K562 (cell line): ENCODE measurements at regions not wholly inside any gene's neighbourhood (a gene's known extent, or its start where the extent isn't known, plus 50 kb on each side); places are given as distances from the start of the nearest gene placed in this dataset.

Experiments
- ATAC-seq: fragments of 200-7000 bp; cut with Tn5 transposase; 3 replicates; pipeline ENCODE4 v1.9.1; 2020; ENCODE audit warnings: moderate library complexity
- BruUV-seq: library from RNA; stranded (reverse); fragments of 400-500 nt; replicated peaks from 2 replicates; lab custom pipeline; 2021; lab: Mats Ljungman, UMichigan
- CTCF ChIA-PET: fragments of 300-600 bp; formaldehyde crosslinking; extraction: SDS; loops from one replicate; lab custom pipeline; 2021; ENCODE audit warnings: low intra/inter-chr PET ratio; lab: Yijun Ruan, JAX
- POLR2A ChIA-PET: fragments of 300-600, 350-650 bp; sonication (Branson Sonifier 250); formaldehyde crosslinking; extraction: SDS; loops from one replicate; lab custom pipeline; 2021; ENCODE audit warnings: antibody characterized with exemption, inconsistent platforms; lab: Yijun Ruan, JAX
- DNase-seq, 4 experiments: peaks; one replicate each; pipeline versions ENCODE4 v3.0.0 to v3.0.0-alpha.2; 2011 to 2018; ENCODE audit warnings: low spot score in 3 of 4, mixed read lengths in 3 of 4; ENCODE audit errors: extremely low read depth in 1 of 4
- FAIRE-seq: peaks from 2 replicates; lab custom pipeline; 2011; peaks lifted over from hg19 to GRCh38; lab: Jason Lieb, UNC
- H2AFZ ChIP-seq: 2 replicates; pipeline ENCODE4 v1.6.0; 2011; ENCODE audit warnings: low read depth, low read length, control low read depth, inconsistent platforms
- H3K27ac ChIP-seq: fragments of 200-600 bp; 3 replicates; pipeline ENCODE4 v1.8.0; 2011; ENCODE audit warnings: low read depth, mild to moderate bottlenecking, control low read depth, inconsistent platforms, low read length, moderate library complexity, mixed read lengths; ENCODE audit errors: extremely low read depth
- H3K27me3 ChIP-seq, 2 experiments: fragments of 300-600 bp in 1 of 2; 2 replicates in 1 of 2; 3 replicates in 1 of 2; pipeline versions ENCODE4 v1.6.0 to v1.8.0; 2011; ENCODE audit warnings: inconsistent platforms in 2 of 2, low read length in 2 of 2, mild to moderate bottlenecking in 1 of 2, mixed read lengths in 1 of 2, moderate library complexity in 1 of 2; ENCODE audit not compliant: control insufficient read depth in 2 of 2, insufficient read depth in 2 of 2
- H3K36me3 ChIP-seq: fragments of 300-600 bp; 3 replicates; pipeline ENCODE4 v1.8.0; 2011; ENCODE audit warnings: mild to moderate bottlenecking, low read length, inconsistent platforms; ENCODE audit not compliant: control insufficient read depth, insufficient read depth
- H3K4me1 ChIP-seq, 2 experiments: fragments of 200-600 bp in 1 of 2; replicated peaks in 1 of 2; 2 replicates in 1 of 2; 3 replicates in 1 of 2; pipeline versions ENCODE4 v1.5.1 to v1.8.0; 2011; ENCODE audit warnings: inconsistent platforms in 2 of 2, low read length in 2 of 2, mild to moderate bottlenecking in 1 of 2, mixed read lengths in 1 of 2, moderate library complexity in 1 of 2; ENCODE audit not compliant: control insufficient read depth in 2 of 2, insufficient read depth in 2 of 2
- H3K4me2 ChIP-seq: 2 replicates; pipeline ENCODE4 v1.6.1; 2011; ENCODE audit warnings: low read length, control low read depth, inconsistent platforms, mixed read lengths; ENCODE audit not compliant: insufficient read depth
- H3K4me3 ChIP-seq: fragments of 200-600 bp; sonication (generic), shearing (Covaris generic); 2 replicates; pipeline ENCODE4 v1.5.1; 2016; ENCODE audit warnings: control low read depth, inconsistent platforms
- H3K79me2 ChIP-seq: fragments of 200-600 bp; 3 replicates; pipeline ENCODE4 v1.8.0; 2011; ENCODE audit warnings: low read length, inconsistent platforms; ENCODE audit not compliant: control insufficient read depth, insufficient read depth
- H3K9ac ChIP-seq, 2 experiments: 2 replicates each; pipeline versions ENCODE4 v1.6.0 to v1.6.1; 2011; ENCODE audit warnings: low read depth in 2 of 2, low read length in 2 of 2, control low read depth in 1 of 2, inconsistent platforms in 1 of 2, mild to moderate bottlenecking in 1 of 2, mixed read lengths in 1 of 2; ENCODE audit not compliant: insufficient read depth in 1 of 2
- H3K9me1 ChIP-seq: one replicate; pipeline ENCODE4 v1.6.0; 2011; ENCODE audit warnings: inconsistent platforms, mild to moderate bottlenecking, low read length, moderate library complexity; ENCODE audit not compliant: control insufficient read depth, insufficient read depth
- H3K9me3 ChIP-seq: replicated peaks from 2 replicates; pipeline ENCODE4 v1.5.1; 2011; ENCODE audit warnings: low read depth, low read length, inconsistent platforms; ENCODE audit not compliant: control insufficient read depth, insufficient read depth
- H4K20me1 ChIP-seq: replicated peaks from 2 replicates; pipeline ENCODE4 v1.6.1; 2011; ENCODE audit warnings: low read length, inconsistent platforms, mixed read lengths; ENCODE audit not compliant: control insufficient read depth, insufficient read depth
- DIDO1 ChIP-seq: fragments of 450-650 bp; IDR thresholded peaks from 2 replicates; pipeline ENCODE4 v1.6.1; 2016; ENCODE audit warnings: low read depth, missing biosample characterization, missing genetic modification characterization
- DLX4 ChIP-seq: fragments of 250-450 bp; sonication (Bioruptor Pico); IDR thresholded peaks from 2 replicates; pipeline ENCODE4 v1.6.1; 2021; ENCODE audit warnings: mild to moderate bottlenecking
- FOXA3 ChIP-seq, 2 experiments: fragments of 450-650 bp in 1 of 2; sonication (generic) in 1 of 2; formaldehyde crosslinking; IDR thresholded peaks in 1 of 2; conservative IDR thresholded peaks in 1 of 2; 2 replicates each; pipeline versions ENCODE4 v1.4.0 to v1.8.0; 2020 to 2022; ENCODE audit warnings: mild to moderate bottlenecking in 2 of 2, missing genetic modification reagents in 1 of 2
- RBM25 ChIP-seq: fragments of 200-400 bp; formaldehyde crosslinking; IDR thresholded peaks from 2 replicates; pipeline ENCODE4 v1.6.1; 2018; ENCODE audit warnings: low read length, low read depth, moderate library complexity; ENCODE audit not compliant: severe bottlenecking
- RREB1 ChIP-seq: fragments of 250-450 bp; sonication (Bioruptor Pico); IDR thresholded peaks from 2 replicates; pipeline ENCODE4 v1.4.0; 2020
- SIX5 ChIP-seq, 2 experiments: IDR thresholded peaks; 2 replicates each; pipeline ENCODE4 v1.6.1; 2011; ENCODE audit warnings: low read length in 2 of 2, borderline replicate concordance in 1 of 2, low read depth in 1 of 2, mild to moderate bottlenecking in 1 of 2, moderate library complexity in 1 of 2; ENCODE audit not compliant: insufficient read depth in 1 of 2
- SMAD1 ChIP-seq: fragments of 150-350 bp; IDR thresholded peaks from 2 replicates; pipeline ENCODE4 v1.6.1; 2014; ENCODE audit warnings: low read length, low read depth; ENCODE audit not compliant: partially characterized antibody
- SNAPC5 ChIP-seq: fragments of 250-450 bp; sonication (Bioruptor Pico); IDR thresholded peaks from 2 replicates; pipeline ENCODE4 v1.8.0; 2021; ENCODE audit warnings: moderate library complexity, mild to moderate bottlenecking, inconsistent platforms
- STAT5A ChIP-seq: IDR thresholded peaks from 2 replicates; pipeline ENCODE4 v1.6.1; 2012; ENCODE audit warnings: low read length, inconsistent platforms, borderline replicate concordance
- STAT5B ChIP-seq: fragments of 250-450 bp; sonication (Bioruptor Pico); IDR thresholded peaks from 2 replicates; pipeline ENCODE4 v1.8.0; 2021; ENCODE audit warnings: mild to moderate bottlenecking, inconsistent platforms
- XRCC5 ChIP-seq: fragments of 200-400 bp; formaldehyde crosslinking; IDR thresholded peaks from 2 replicates; pipeline ENCODE4 v1.6.1; 2017; ENCODE audit warnings: low read depth, mild to moderate bottlenecking, low read length
- ZNF12 ChIP-seq: sonication (generic); formaldehyde crosslinking; IDR thresholded peaks from 2 replicates; pipeline ENCODE4 v1.4.0; 2020; ENCODE audit warnings: mild to moderate bottlenecking, missing genetic modification reagents
- ZNF143 ChIP-seq: sonication (generic); formaldehyde crosslinking; IDR thresholded peaks from 2 replicates; pipeline ENCODE4 v1.9.0; 2022; ENCODE audit warnings: mild to moderate bottlenecking, missing genetic modification reagents
- WGBS: fragments of 100-300 bp; shearing (Covaris generic); methylation state at CpG from one replicate; pipeline ENCODE4 v1.1.6; 2016; ENCODE audit warnings: low coverage, mixed read lengths; ENCODE audit not compliant: insufficient coverage; ENCODE audit errors: missing lambda C conversion rate; 5-methylcytosine and 5-hydroxymethylcytosine counted together
- in situ Hi-C: fragments of 300-500 bp; cut with MboI; formaldehyde crosslinking; loops from 4 replicates; pipeline ENCODE4 v1.15.0; 2018; ENCODE audit warnings: inconsistent platforms, mixed read lengths
- intact Hi-C: fragments of 100-400 bp; cut with micrococcal nuclease; formaldehyde crosslinking; loops from 2 replicates; pipeline ENCODE4 v1.14.2; 2022

GRCh38 chr11:80469871-80470270, 1029.0 kb upstream of the TENM4 start:
- FAIRE-seq, result no peak

More at GRCh38 chr11:80469871-80470270, 1029.0 kb upstream of the TENM4 start:
- no peak overlapping the region for H3K27ac ChIP-seq
- in situ Hi-C loops, result no loop called here
- H3K9me3 ChIP-seq, result no peaks in the 10 kb centered on the region
- H3K4me1 ChIP-seq, result no peaks in the 10 kb centered on the region
- no peak for DNase-seq
- no TSS peak for BruUV-seq
- no peak for TF ChIP-seq SNAPC5 (CRISPR knock-in tag)
- TF ChIP-seq STAT5B (CRISPR knock-in tag), result no peak
- TF ChIP-seq SMAD1, result no peak
- no peak for TF ChIP-seq DLX4
- no peak for TF ChIP-seq XRCC5
- TF ChIP-seq ZNF12 (CRISPR knock-in tag), result no peak
- no peak for TF ChIP-seq SIX5 (IDR thresholded peaks at IDR 0.05; ENCODE audit: borderline replicate concordance in 1 of 2, insufficient read depth in 1 of 2, low read depth in 1 of 2, low read length in 2 of 2)
- TF ChIP-seq RREB1 (CRISPR knock-in tag), result no peak
- no peak for TF ChIP-seq RBM25
- no peak for TF ChIP-seq STAT5A
- TF ChIP-seq DIDO1 (tag), result no peak
- no peak for TF ChIP-seq ZNF143
- no peak for TF ChIP-seq FOXA3 (CRISPR knock-in tag; conservative IDR thresholded peaks at IDR 0.05 in 1 of 2, IDR thresholded peaks at IDR 0.05 in 1 of 2)
- TF ChIP-seq, all 486 proteins: peak for 0
- H3K36me3 ChIP-seq, result no peaks in the 10 kb centered on the region
- H4K20me1 ChIP-seq, result no peaks in the 10 kb centered on the region
- H3K27me3 ChIP-seq, result no peaks in the 10 kb centered on the region
- no peak overlapping the region for H3K4me3 ChIP-seq
- no peak for ATAC-seq
- no peak overlapping the region for H2AFZ ChIP-seq
- H3K4me2 ChIP-seq, result no peak overlapping the region
- intact Hi-C loops, result no loop called here
- WGBS, result 0% methylated on average over 2 of the region's 2 CpGs
- no peak overlapping the region for H3K9ac ChIP-seq
- POLR2A ChIA-PET, result no interaction called here
- no peaks in the 10 kb centered on the region for H3K9me1 ChIP-seq
- CTCF ChIA-PET, result no interaction called here
- H3K79me2 ChIP-seq, result no peaks in the 10 kb centered on the region
